ENCODE measurements at regions not wholly inside any gene's neighbourhood (a gene's known extent, or its start where the extent isn't known, plus 50 kb on each side); places are given as distances from the start of the nearest gene placed in this dataset.

- Mint-ChIP-seq H3K9me3 (ENCODE audit: low read depth) (no peaks in the 10 kb centered on the region), H3K4me1 (ENCODE audit: low read depth) (peaks cover 6% of the 10 kb centered on the region), H3K4me3 (ENCODE audit: low read depth) (no peak overlapping the region), H3K27ac (no peak overlapping the region), H3K27me3 (no peaks in the 10 kb centered on the region), H3K36me3 (ENCODE audit: insufficient read depth) (no peaks in the 10 kb centered on the region)
- no peak for TF ChIP-seq CTCF (IDR thresholded peaks at IDR 0.05; ENCODE audit: unreplicated experiment)
- DNase-seq (ENCODE audit: low spot score, unreplicated experiment): no peak
Observed at GRCh38 chr14:41303506-41303905, 303.2 kb upstream of the LRFN5 start.

- Mint-ChIP-seq H3K36me3 (ENCODE audit: insufficient read depth) (no peaks in the 10 kb centered on the region), H3K27me3 (no peaks in the 10 kb centered on the region), H3K4me1 (ENCODE audit: low read depth) (peaks cover 6% of the 10 kb centered on the region), H3K27ac (no peak overlapping the region), H3K9me3 (ENCODE audit: low read depth) (no peaks in the 10 kb centered on the region), H3K4me3 (ENCODE audit: low read depth) (no peak overlapping the region)
- no peak for TF ChIP-seq CTCF (IDR thresholded peaks at IDR 0.05; ENCODE audit: unreplicated experiment)
- no peak for DNase-seq (ENCODE audit: low spot score, unreplicated experiment)
Observed at GRCh38 chr14:41302776-41303175, 303.9 kb upstream of the LRFN5 start.

- H3K4me3 Mint-ChIP-seq (ENCODE audit: low read depth): no peak overlapping the region
- TF ChIP-seq CTCF (IDR thresholded peaks at IDR 0.05; ENCODE audit: unreplicated experiment): peak; percentile 29
- no peaks in the 10 kb centered on the region for H3K36me3 Mint-ChIP-seq (ENCODE audit: insufficient read depth)
- H3K27ac Mint-ChIP-seq: no peak overlapping the region
- no peaks in the 10 kb centered on the region for H3K27me3 Mint-ChIP-seq
- peaks cover 6% of the 10 kb centered on the region for H3K4me1 Mint-ChIP-seq (ENCODE audit: low read depth)
- H3K9me3 Mint-ChIP-seq (ENCODE audit: low read depth): no peaks in the 10 kb centered on the region
- no peak for DNase-seq (ENCODE audit: low spot score, unreplicated experiment)
Observed at GRCh38 chr14:41299924-41300323, 306.8 kb upstream of the LRFN5 start.

GRCh38 chr14:41298328-41298690 lies 308.4 kb upstream of the LRFN5 start:
- H3K4me1 Mint-ChIP-seq (ENCODE audit: low read depth): peaks cover 6% of the 10 kb centered on the region
- no peak overlapping the region for H3K4me3 Mint-ChIP-seq (ENCODE audit: low read depth)
- H3K27me3 Mint-ChIP-seq: no peaks in the 10 kb centered on the region
- TF ChIP-seq CTCF (IDR thresholded peaks at IDR 0.05; ENCODE audit: unreplicated experiment): no peak
- no peak for DNase-seq (ENCODE audit: low spot score, unreplicated experiment)
- no peaks in the 10 kb centered on the region for H3K36me3 Mint-ChIP-seq (ENCODE audit: insufficient read depth)
- H3K9me3 Mint-ChIP-seq (ENCODE audit: low read depth): no peaks in the 10 kb centered on the region
- H3K27ac Mint-ChIP-seq: no peak overlapping the region

GRCh38 chr14:41297576-41298327 lies 308.9 kb upstream of the LRFN5 start:
- no peak overlapping the region for H3K4me3 Mint-ChIP-seq (ENCODE audit: low read depth)
- no peaks in the 10 kb centered on the region for H3K36me3 Mint-ChIP-seq (ENCODE audit: insufficient read depth)
- DNase-seq (ENCODE audit: low spot score, unreplicated experiment): no peak
- H3K4me1 Mint-ChIP-seq (ENCODE audit: low read depth): peaks cover 6% of the 10 kb centered on the region
- no peaks in the 10 kb centered on the region for H3K9me3 Mint-ChIP-seq (ENCODE audit: low read depth)
- no peak overlapping the region for H3K27ac Mint-ChIP-seq
- no peak for TF ChIP-seq CTCF (IDR thresholded peaks at IDR 0.05; ENCODE audit: unreplicated experiment)
- H3K27me3 Mint-ChIP-seq: no peaks in the 10 kb centered on the region

Measured in progenitor cell of endocrine pancreas (in vitro differentiated cells).